ENCODE measurements at regions not wholly inside any gene's neighbourhood (a gene's known extent, or its start where the extent isn't known, plus 50 kb on each side); places are given as distances from the start of the nearest gene placed in this dataset.

GRCh38 chr15:91703274-91703673 is 150.2 kb upstream of the SLCO3A1 start:
- Histone ChIP-seq H3K36me3 (ENCODE audit: insufficient read depth, low read length) (no peaks in the 10 kb centered on the region), H3K27me3 (ENCODE audit: insufficient read depth, low read depth, low read length) (no peaks in the 10 kb centered on the region), H3K27ac (ENCODE audit: low read length) (no peak overlapping the region), H3K9me3 (ENCODE audit: low read length) (no peaks in the 10 kb centered on the region), H3K4me2 (ENCODE audit: low read length) (no peak overlapping the region), H4K20me1 (ENCODE audit: insufficient read depth) (no peaks in the 10 kb centered on the region), H3K9ac (ENCODE audit: low read length) (no peak overlapping the region), H3K9me2 (ENCODE audit: insufficient read depth, low read length) (no peaks in the 10 kb centered on the region), H3F3A (ENCODE audit: insufficient read depth, low read length, poor library complexity, severe bottlenecking) (no peaks in the 10 kb centered on the region), H2AFZ (ENCODE audit: low read depth, low read length) (no peak overlapping the region), H3K79me2 (replicated peaks; ENCODE audit: insufficient read depth, low read length) (no peaks in the 10 kb centered on the region), H3K4me3 (ENCODE audit: low read length) (no peak overlapping the region)
- no peak for TF ChIP-seq EZH2 (IDR thresholded peaks at IDR 0.05; ENCODE audit: borderline replicate concordance, insufficient read depth, low read length, poor library complexity, severe bottlenecking)
- no peak for TF ChIP-seq RAD21 (conservative IDR thresholded peaks at IDR 0.05)
- no peak for TF ChIP-seq SMC3 (conservative IDR thresholded peaks at IDR 0.05; ENCODE audit: poor library complexity)
- TF ChIP-seq EP300 (conservative IDR thresholded peaks at IDR 0.05; ENCODE audit: poor library complexity, severe bottlenecking), result no peak
- TF ChIP-seq, protein P1, sequence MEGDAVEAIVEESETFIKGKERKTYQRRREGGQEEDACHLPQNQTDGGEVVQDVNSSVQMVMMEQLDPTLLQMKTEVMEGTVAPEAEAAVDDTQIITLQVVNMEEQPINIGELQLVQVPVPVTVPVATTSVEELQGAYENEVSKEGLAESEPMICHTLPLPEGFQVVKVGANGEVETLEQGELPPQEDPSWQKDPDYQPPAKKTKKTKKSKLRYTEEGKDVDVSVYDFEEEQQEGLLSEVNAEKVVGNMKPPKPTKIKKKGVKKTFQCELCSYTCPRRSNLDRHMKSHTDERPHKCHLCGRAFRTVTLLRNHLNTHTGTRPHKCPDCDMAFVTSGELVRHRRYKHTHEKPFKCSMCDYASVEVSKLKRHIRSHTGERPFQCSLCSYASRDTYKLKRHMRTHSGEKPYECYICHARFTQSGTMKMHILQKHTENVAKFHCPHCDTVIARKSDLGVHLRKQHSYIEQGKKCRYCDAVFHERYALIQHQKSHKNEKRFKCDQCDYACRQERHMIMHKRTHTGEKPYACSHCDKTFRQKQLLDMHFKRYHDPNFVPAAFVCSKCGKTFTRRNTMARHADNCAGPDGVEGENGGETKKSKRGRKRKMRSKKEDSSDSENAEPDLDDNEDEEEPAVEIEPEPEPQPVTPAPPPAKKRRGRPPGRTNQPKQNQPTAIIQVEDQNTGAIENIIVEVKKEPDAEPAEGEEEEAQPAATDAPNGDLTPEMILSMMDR (IDR thresholded peaks at IDR 0.05; ENCODE audit: poor library complexity, severe bottlenecking), result no peak
- no peak for TF ChIP-seq MXI1 (conservative IDR thresholded peaks at IDR 0.05; ENCODE audit: poor library complexity, severe bottlenecking)
- no peak for TF ChIP-seq TAF1 (IDR thresholded peaks at IDR 0.05; ENCODE audit: low read depth)
- TF ChIP-seq POLR2AphosphoS5 (IDR thresholded peaks at IDR 0.05), result no peak
- no peak for TF ChIP-seq REST (IDR thresholded peaks at IDR 0.05; ENCODE audit: borderline replicate concordance)

GRCh38 chr15:91704343-91704742 is 149.2 kb upstream of the SLCO3A1 start:
- TF ChIP-seq EP300 (conservative IDR thresholded peaks at IDR 0.05; ENCODE audit: poor library complexity, severe bottlenecking) (no peak), POLR2AphosphoS5 (IDR thresholded peaks at IDR 0.05) (no peak), REST (IDR thresholded peaks at IDR 0.05; ENCODE audit: borderline replicate concordance) (no peak)
- Histone ChIP-seq H3K9me3 (ENCODE audit: low read length) (no peaks in the 10 kb centered on the region), H3K27me3 (ENCODE audit: insufficient read depth, low read depth, low read length) (no peaks in the 10 kb centered on the region), H3K27ac (ENCODE audit: low read length) (no peak overlapping the region), H3K4me2 (ENCODE audit: low read length) (no peak overlapping the region), H3K9ac (ENCODE audit: low read length) (no peak overlapping the region), H3F3A (ENCODE audit: insufficient read depth, low read length, poor library complexity, severe bottlenecking) (no peaks in the 10 kb centered on the region), H3K79me2 (replicated peaks; ENCODE audit: insufficient read depth, low read length) (no peaks in the 10 kb centered on the region), H2AFZ (ENCODE audit: low read depth, low read length) (no peak overlapping the region), H3K9me2 (ENCODE audit: insufficient read depth, low read length) (no peaks in the 10 kb centered on the region), H3K4me3 (ENCODE audit: low read length) (no peak overlapping the region), H4K20me1 (ENCODE audit: insufficient read depth) (no peaks in the 10 kb centered on the region), H3K36me3 (ENCODE audit: insufficient read depth, low read length) (no peaks in the 10 kb centered on the region)
